SK-N-SH treated with all-trans-retinoic acid at 6 μM for 48 hours (cell line): ENCODE measurements at regions not wholly inside any gene's neighbourhood (a gene's known extent, or its start where the extent isn't known, plus 50 kb on each side); places are given as distances from the start of the nearest gene placed in this dataset.

Experiments used
- ARNTL ChIP-seq: fragments of 450-650 bp; formaldehyde crosslinking; IDR thresholded peaks from 2 replicates; pipeline ENCODE4 v1.5.0; 2020; ENCODE audit warnings: low read depth, mild to moderate bottlenecking, moderate library complexity, borderline replicate concordance
- CREB5 ChIP-seq: fragments of 250-450 bp; sonication (Bioruptor Pico); IDR thresholded peaks from 2 replicates; pipeline ENCODE4 v1.5.1; 2020; ENCODE audit warnings: low read depth, mild to moderate bottlenecking, moderate library complexity
- CSDC2 ChIP-seq: fragments of 250-450 bp; sonication (Bioruptor Pico); IDR thresholded peaks from 2 replicates; pipeline ENCODE4 v1.5.0; 2020; ENCODE audit warnings: mild to moderate bottlenecking, moderate library complexity
- ESRRG ChIP-seq: fragments of 250-450 bp; sonication (Bioruptor Pico); IDR thresholded peaks from 2 replicates; pipeline ENCODE4 v1.6.1; 2021; ENCODE audit warnings: mild to moderate bottlenecking
- GLIS3 ChIP-seq: fragments of 250-450 bp; sonication (Bioruptor Pico); IDR thresholded peaks from 2 replicates; pipeline ENCODE4 v1.5.0; 2020; ENCODE audit warnings: mild to moderate bottlenecking, moderate library complexity
- ISL1 ChIP-seq: fragments of 250-450 bp; sonication (Bioruptor Pico); IDR thresholded peaks from 2 replicates; pipeline ENCODE4 v2.1.2; 2022; ENCODE audit warnings: mild to moderate bottlenecking, moderate library complexity
- PATZ1 ChIP-seq: fragments of 250-450 bp; sonication (Bioruptor Pico); IDR thresholded peaks from 2 replicates; pipeline ENCODE4 v1.8.0; 2020; ENCODE audit warnings: mild to moderate bottlenecking, moderate library complexity, borderline replicate concordance
- PPARA ChIP-seq: fragments of 250-450 bp; sonication (Bioruptor Pico); IDR thresholded peaks from 2 replicates; pipeline ENCODE4 v1.5.0; 2020; ENCODE audit warnings: mild to moderate bottlenecking, borderline replicate concordance
- SNAI2 ChIP-seq: fragments of 250-450 bp; sonication (Bioruptor Pico); IDR thresholded peaks from 2 replicates; pipeline ENCODE4 v1.5.0; 2020; ENCODE audit warnings: mild to moderate bottlenecking, moderate library complexity
- TOX ChIP-seq: fragments of 250-450 bp; sonication (Bioruptor Pico); IDR thresholded peaks from 2 replicates; pipeline ENCODE4 v1.8.0; 2021; ENCODE audit warnings: mild to moderate bottlenecking, moderate library complexity, borderline replicate concordance
- TSHZ2 ChIP-seq: fragments of 250-450 bp; sonication (Bioruptor Pico); IDR thresholded peaks from 2 replicates; pipeline ENCODE4 v1.5.0; 2020; ENCODE audit warnings: mild to moderate bottlenecking, moderate library complexity
- ZFP3 ChIP-seq: fragments of 250-450 bp; sonication (Bioruptor Pico); IDR thresholded peaks from 2 replicates; pipeline ENCODE4 v1.5.0; 2020; ENCODE audit warnings: mild to moderate bottlenecking, moderate library complexity
- ZFP30 ChIP-seq: fragments of 450-650 bp; formaldehyde crosslinking; IDR thresholded peaks from 2 replicates; pipeline ENCODE4 v1.5.0; 2022; ENCODE audit warnings: mild to moderate bottlenecking, moderate library complexity

GRCh38 chr7:149565096-149565382 lies 67.4 kb upstream of the ZNF746 start:
- TF ChIP-seq CSDC2 (no peak), PPARA (CRISPR knock-in tag) (no peak), GLIS3 (CRISPR knock-in tag) (no peak), CREB5 (CRISPR knock-in tag) (no peak), ARNTL (CRISPR knock-in tag) (no peak), ESRRG (CRISPR knock-in tag) (no peak), ZFP3 (no peak), TOX (CRISPR knock-in tag) (no peak), PATZ1 (CRISPR knock-in tag) (no peak), ZFP30 (CRISPR knock-in tag) (no peak), TSHZ2 (no peak), ISL1 (CRISPR knock-in tag) (no peak), SNAI2 (CRISPR knock-in tag) (no peak)
